Activated CD8-positive, alpha-beta memory T cell treated with anti-CD3 and anti-CD28 coated beads for 36 hours (primary cell): ENCODE measurements at regions not wholly inside any gene's neighbourhood (a gene's known extent, or its start where the extent isn't known, plus 50 kb on each side); places are given as distances from the start of the nearest gene placed in this dataset.
"Not testable (repeated sequence)": the region's sequence is repeated elsewhere in the genome, so short reads cannot be mapped to it uniquely, and the experiment has no call there.

ENCODE experiments used
- CTCF ChIA-PET: fragments of 350-600 bp; sonication (Branson Sonifier 250); formaldehyde crosslinking; loops from one replicate; lab custom pipeline; 2021; ENCODE audit warnings: antibody characterized with exemption; lab: Charles Lee
- POLR2A ChIA-PET: fragments of 350-600 bp; sonication (Branson Sonifier 250); formaldehyde crosslinking; loops from one replicate; lab custom pipeline; 2021; ENCODE audit warnings: antibody characterized with exemption; lab: Charles Lee

DNA sequence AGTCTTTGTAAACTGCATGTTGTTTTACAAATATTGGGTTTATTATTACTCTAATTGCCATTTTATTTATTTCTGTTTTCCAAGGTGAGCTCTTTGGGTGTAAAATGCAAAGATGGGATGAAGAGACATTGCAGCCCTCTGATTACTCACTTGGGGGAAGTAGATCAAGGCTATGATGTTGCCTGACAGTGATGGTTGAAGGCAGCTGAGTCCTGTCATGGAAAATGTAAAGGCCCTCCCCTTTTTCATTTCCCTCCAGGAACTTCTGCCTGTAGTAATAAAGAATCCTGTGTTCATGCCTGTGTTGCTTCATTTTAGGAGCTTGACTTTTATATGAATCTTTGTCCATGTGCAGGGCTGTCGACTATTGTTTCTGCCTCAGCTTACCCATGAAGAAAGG, 605.4 kb upstream of the CLINT1 start:
- CTCF ChIA-PET = no interaction called here
- POLR2A ChIA-PET = no interaction called here

DNA sequence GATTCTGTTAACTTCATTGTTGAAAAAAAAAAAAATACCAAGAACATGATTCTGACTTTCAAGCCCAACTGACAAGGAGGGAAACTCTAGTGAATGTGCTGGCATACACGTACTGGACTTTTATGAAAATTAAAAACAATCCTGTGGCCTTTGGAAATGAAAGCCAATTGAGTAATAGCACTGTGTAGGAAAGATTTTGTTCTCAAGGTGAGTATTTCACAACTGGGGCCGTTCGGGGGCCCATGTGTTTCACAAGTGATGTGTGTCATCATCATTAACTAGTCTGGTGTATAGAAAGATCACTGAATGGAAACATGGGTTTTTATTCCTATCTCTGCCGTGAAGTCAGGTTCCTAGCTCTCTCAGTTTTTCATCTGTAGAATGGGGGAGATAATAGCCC, 605.0 kb upstream of the CLINT1 start:
- CTCF ChIA-PET = no interaction called here
- POLR2A ChIA-PET = no interaction called here

DNA sequence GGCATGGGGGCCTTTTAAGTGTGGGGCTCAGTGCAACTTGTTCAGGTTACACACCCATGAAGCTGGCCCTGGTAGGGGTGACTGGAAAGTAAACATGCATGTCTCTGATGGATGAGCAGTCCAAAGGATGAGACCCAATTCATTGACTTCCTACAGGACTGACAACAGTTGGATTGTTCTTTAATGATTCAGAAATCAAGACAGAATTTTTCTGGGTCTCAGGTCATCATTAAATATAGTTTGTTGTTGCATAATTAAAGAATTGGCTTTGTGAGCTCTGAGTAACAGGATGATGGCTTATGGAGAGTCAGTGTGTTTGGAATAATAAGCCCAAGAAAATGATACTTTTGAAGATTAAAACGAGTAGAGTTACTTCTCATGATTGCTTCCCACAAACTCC, 604.2 kb upstream of the CLINT1 start:
- ChIA-PET CTCF (no interaction called here), POLR2A (no interaction called here)

- CTCF ChIA-PET = no interaction called here
- POLR2A ChIA-PET = no interaction called here
Observed at GRCh38 chr5:158462349-158463114, 603.6 kb upstream of the CLINT1 start.

DNA sequence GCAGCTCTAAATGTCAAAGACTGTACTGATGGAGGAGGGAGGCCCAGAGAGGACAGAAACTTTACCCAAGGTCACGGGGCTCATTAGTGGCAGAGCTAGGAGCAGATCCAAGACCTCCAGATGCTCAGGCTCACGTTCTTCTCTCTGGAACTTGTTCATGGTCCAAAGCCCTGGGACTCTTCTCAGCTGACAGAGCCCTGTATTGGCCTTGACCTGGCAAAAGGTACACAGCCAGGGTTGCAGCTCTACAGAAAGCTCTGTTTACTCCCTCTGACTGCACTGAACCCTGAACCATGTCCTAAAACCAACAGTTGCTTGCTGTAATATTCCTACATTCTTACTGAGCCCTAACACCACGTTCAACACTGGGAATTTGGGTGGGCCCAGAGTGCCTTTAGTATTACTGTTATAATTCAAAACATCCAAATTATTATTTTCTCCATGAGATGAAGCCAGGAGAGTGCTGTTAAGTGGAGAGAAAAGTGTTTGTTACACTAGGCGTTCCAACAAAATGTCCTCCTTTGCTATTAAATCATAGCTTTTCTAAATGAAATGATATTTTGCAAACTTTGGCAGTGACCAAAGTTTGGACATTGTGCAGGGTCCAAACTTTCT, 602.4 kb upstream of the CLINT1 start:
- CTCF ChIA-PET = no interaction called here
- POLR2A ChIA-PET = no interaction called here

GRCh38 chr5:158458086-158458485, 599.1 kb upstream of the CLINT1 start:
- POLR2A ChIA-PET = no interaction called here
- CTCF ChIA-PET = no interaction called here

GRCh38 chr5:158456756-158457155, 597.8 kb upstream of the CLINT1 start:
- ChIA-PET POLR2A (no interaction called here), CTCF (no interaction called here)

DNA sequence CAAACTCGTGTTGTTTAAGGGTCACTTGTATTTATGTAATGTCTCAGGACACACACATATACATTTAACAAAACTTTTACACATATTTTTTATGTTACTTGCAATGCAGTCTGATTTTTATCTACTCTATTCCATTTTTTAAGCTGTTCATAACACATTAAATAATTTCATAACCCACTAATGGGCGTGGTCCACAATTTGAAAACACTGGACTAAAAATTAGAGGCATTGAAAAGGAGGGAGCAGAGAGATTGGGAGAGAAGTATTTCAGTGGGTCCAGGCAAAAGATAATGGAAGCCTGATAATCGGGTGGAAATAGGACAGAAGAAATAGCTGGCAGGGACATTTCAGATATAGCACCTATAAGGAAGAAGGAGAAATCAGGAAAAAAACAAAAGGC, 597.3 kb upstream of the CLINT1 start:
- CTCF ChIA-PET = no interaction called here
- POLR2A ChIA-PET = no interaction called here

DNA sequence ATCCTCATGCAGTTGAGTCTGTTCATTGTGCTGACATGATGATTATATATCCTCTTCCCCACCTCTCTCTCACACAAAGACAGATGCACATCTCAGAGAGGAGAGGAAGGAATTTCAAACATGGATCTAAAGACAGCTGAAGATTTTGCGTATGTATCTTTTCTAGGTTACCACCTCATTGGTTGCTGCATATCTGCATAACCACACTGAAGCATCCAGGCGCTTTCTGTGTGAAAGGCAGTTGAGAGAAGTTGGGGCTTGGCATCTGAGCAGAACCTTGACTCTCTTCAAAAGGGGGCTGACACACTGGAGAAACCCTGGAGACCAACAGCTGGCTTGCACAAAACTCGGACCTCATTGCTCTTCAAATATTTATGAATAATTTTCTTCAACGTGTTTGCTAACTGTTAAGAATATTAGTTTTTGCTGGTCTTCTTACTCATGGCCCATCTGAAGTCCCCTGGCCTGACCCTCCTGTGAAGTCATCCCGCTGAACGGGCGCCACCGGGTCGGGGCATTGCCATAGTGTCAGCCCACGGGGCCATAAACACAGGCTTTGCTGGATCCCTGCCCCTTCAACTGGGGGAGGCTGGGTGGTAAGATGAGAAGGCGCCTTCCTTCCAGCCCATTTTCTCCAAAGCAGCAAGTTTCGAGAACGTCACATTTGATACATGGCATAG, 593.2 kb upstream of the CLINT1 start:
- ChIA-PET POLR2A (no interaction called here), CTCF (no interaction called here)

- ChIA-PET POLR2A (no interaction called here), CTCF (no interaction called here)
Observed at GRCh38 chr5:158451203-158451992, 592.5 kb upstream of the CLINT1 start.

- ChIA-PET POLR2A (no interaction called here), CTCF (no interaction called here)
Observed at GRCh38 chr5:158450751-158451171, 591.8 kb upstream of the CLINT1 start.

DNA sequence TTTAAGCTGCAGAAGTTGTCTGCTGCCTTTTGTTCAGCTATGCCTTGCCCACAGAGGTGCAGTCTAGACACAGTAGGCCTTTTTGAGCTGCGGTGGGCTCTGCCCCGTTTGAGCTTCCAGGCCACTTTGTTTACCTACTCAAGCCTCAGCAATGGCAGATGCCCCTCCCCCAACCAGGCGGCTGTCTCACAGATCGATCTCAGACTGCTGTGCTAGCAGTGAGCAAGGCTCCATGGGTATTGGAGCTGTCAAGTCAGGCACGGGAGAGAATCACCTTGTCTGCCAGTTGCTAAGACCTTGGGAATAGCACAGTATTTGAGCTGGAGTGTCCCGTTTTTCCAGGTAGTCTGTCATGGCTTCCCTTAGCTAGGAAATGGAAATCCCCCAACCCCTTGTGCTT, 587.8 kb upstream of the CLINT1 start:
- CTCF ChIA-PET, POLR2A ChIA-PET: not testable (repeated sequence)

GRCh38 chr5:158439204-158439603, 580.3 kb upstream of the CLINT1 start:
- POLR2A ChIA-PET, CTCF ChIA-PET: not testable (repeated sequence)

DNA sequence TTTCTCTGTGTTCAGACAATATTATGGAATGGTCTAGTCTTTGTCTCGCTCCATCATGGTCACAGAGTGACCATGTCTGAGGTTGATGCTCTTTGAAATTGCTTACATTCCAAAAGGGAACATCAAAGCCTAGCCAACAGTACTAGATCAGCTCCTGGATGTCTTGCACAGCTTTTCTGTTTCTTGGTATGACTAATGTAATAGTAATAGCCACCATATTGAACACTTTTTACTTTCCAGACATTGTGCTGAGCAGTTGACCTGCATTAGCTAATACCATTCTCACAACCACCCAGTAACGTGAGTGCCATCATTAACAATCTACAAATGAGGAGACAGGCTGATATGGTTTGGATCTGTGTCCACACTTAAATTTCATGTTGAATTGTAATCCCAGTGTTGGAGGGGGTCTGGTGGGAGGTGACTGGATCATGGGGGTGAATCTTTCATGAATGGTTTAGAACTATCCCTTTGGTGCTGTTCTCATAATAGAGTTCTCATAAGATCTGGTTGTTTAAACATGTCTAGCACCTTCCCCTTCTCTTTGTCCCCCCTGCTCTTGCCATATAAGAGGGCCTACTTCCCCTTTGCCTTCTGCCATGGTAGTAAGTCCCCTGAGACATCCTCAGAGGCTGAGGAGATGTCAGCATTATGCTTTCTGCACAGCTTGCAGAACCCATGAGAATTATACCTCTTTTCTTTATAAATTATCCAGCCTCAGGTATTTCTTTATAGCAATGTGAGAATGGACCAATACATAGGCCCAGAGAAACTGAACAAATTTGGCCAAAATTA, 577.5 kb upstream of the CLINT1 start:
- CTCF ChIA-PET = no interaction called here
- POLR2A ChIA-PET = no interaction called here

DNA sequence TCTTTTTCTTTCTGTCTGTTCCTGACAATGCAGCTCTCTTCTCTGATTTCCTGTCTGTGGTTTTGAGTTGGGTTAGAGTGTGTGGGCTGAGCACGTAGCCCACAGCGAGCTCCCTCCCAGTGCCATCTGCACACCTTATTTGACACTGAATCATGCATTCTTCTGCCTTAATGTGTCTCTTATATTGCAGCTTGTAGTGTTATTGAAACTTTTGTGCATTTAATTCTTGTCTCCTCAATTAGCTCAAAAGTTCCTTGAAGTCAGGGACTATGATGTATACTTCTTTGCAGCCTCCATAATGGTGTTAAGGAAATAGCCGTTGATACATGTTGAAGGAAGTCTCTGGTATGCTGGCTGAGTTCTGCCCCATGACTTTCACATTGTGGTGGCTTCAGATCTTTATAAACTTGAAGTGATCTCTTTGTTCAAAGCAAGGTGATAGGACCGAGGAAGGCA, 576.2 kb upstream of the CLINT1 start:
- POLR2A ChIA-PET = interaction anchor here (0.5 kb wide), 1 partner anchor 705 kb away, joined by 3 read pairs; no protein-coding TSS in a partner anchor
- CTCF ChIA-PET = no interaction called here

DNA sequence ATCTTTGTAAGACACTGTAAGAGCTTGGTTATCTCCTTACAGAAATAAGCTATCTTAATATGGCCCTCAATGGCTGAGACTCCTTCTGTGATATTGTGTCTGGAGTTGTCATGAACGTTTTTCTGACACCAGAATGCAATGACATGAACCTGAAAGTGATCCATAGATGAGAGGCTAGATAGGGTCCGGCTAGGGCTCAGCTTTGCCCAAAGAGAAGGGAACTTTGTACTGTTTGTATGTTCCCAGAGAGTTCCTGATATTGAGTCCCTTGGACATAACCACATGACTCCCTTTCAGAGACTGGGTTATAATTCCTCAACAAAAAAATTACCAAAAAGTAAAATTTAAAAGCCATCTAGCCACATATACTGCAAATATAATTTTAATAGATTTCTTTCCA, 575.8 kb upstream of the CLINT1 start:
- ChIA-PET CTCF (no interaction called here), POLR2A (interaction anchor here (0.5 kb wide), 1 partner anchor 704 kb away, joined by 3 read pairs; no protein-coding TSS in a partner anchor)

GRCh38 chr5:158433634-158434033, 574.7 kb upstream of the CLINT1 start:
- CTCF ChIA-PET = no interaction called here

GRCh38 chr5:158431369-158432029, 572.6 kb upstream of the CLINT1 start:
- CTCF ChIA-PET = no interaction called here
- POLR2A ChIA-PET = no interaction called here

More at GRCh38 chr5:158433634-158434033, 574.7 kb upstream of the CLINT1 start:
- POLR2A ChIA-PET = no interaction called here

GRCh38 chr5:158430798-158431167, 571.8 kb upstream of the CLINT1 start:
- ChIA-PET POLR2A (no interaction called here), CTCF (no interaction called here)
